ENCODE measurements at regions not wholly inside any gene's neighbourhood (a gene's known extent, or its start where the extent isn't known, plus 50 kb on each side); places are given as distances from the start of the nearest gene placed in this dataset.

GRCh38 chr2:226601881-226602662 is 197.5 kb downstream of the IRS1 start:
- TF ChIP-seq CTCF (IDR thresholded peaks at IDR 0.05) (no peak), POLR2A (IDR thresholded peaks at IDR 0.05) (no peak)
